Neuronal stem cell (in vitro differentiated cells): ENCODE measurements at regions not wholly inside any gene's neighbourhood (a gene's known extent, or its start where the extent isn't known, plus 50 kb on each side); places are given as distances from the start of the nearest gene placed in this dataset.

Experiments
- DNase-seq: peaks from one replicate; pipeline ENCODE4 v3.0.0-alpha.2; 2013; ENCODE audit warnings: low spot score
- H2AFZ ChIP-seq: one replicate; pipeline ENCODE4 v1.6.1; 2013; ENCODE audit warnings: mild to moderate bottlenecking, low read length, inconsistent platforms
- H2AK5ac ChIP-seq: 2 replicates; pipeline ENCODE4 v1.6.1; 2013; ENCODE audit warnings: low read depth, mild to moderate bottlenecking, inconsistent platforms, low read length, moderate library complexity, mixed read lengths
- H2BK120ac ChIP-seq: 2 replicates; pipeline ENCODE4 v1.6.1; 2013; ENCODE audit warnings: low read depth, mild to moderate bottlenecking, inconsistent platforms, low read length, moderate library complexity, mixed read lengths
- H2BK12ac ChIP-seq: one replicate; pipeline ENCODE4 v1.6.1; 2013; ENCODE audit warnings: low read length, inconsistent platforms
- H2BK15ac ChIP-seq: 2 replicates; pipeline ENCODE4 v1.6.1; 2013; ENCODE audit warnings: mild to moderate bottlenecking, low read length, inconsistent platforms, mixed read lengths
- H2BK5ac ChIP-seq: one replicate; pipeline ENCODE4 v1.6.1; 2013; ENCODE audit warnings: inconsistent platforms, mild to moderate bottlenecking, low read length, moderate library complexity
- H3K14ac ChIP-seq: one replicate; pipeline ENCODE4 v1.6.1; 2013; ENCODE audit warnings: low read length, inconsistent platforms
- H3K18ac ChIP-seq: 2 replicates; pipeline ENCODE4 v1.6.1; 2013; ENCODE audit warnings: low read length, inconsistent platforms
- H3K23ac ChIP-seq: 2 replicates; pipeline ENCODE4 v1.6.1; 2013; ENCODE audit warnings: low read depth, mild to moderate bottlenecking, mixed read lengths, low read length, inconsistent platforms; ENCODE audit not compliant: poor library complexity
- H3K27ac ChIP-seq: replicated peaks from 3 replicates; pipeline ENCODE4 v1.5.1; 2013; ENCODE audit warnings: low read length, inconsistent platforms
- H3K27me3 ChIP-seq, 3 experiments: 2 replicates each; pipeline ENCODE4 v1.6.1; 2013; ENCODE audit warnings: low read length in 3 of 3, mild to moderate bottlenecking in 2 of 3, inconsistent platforms in 1 of 3, low read depth in 1 of 3, mixed read lengths in 1 of 3, moderate library complexity in 1 of 3; ENCODE audit not compliant: control insufficient read depth in 3 of 3, insufficient read depth in 3 of 3
- H3K36me3 ChIP-seq, 2 donors: replicated peaks in 1 of 2; 2 replicates each; pipeline ENCODE4 v1.6.1; 2013; ENCODE audit warnings: low read length in 2 of 2; ENCODE audit not compliant: control insufficient read depth in 2 of 2, insufficient read depth in 2 of 2
- H3K4ac ChIP-seq: 2 replicates; pipeline ENCODE4 v1.6.1; 2013; ENCODE audit warnings: inconsistent platforms, mild to moderate bottlenecking, low read length, moderate library complexity
- H3K4me1 ChIP-seq, 2 donors: 1 replicate in 1 of 2; 2 replicates in 1 of 2; pipeline ENCODE4 v1.6.1; 2013; ENCODE audit warnings: low read length in 2 of 2, low read depth in 1 of 2; ENCODE audit not compliant: control insufficient read depth in 2 of 2, insufficient read depth in 1 of 2
- H3K4me2 ChIP-seq: one replicate; pipeline ENCODE4 v1.6.1; 2013; ENCODE audit warnings: mild to moderate bottlenecking, low read length, inconsistent platforms; ENCODE audit not compliant: insufficient read depth, poor library complexity, severe bottlenecking
- H3K4me3 ChIP-seq, 2 donors: 2 replicates each; pipeline ENCODE4 v1.5.1; 2013; ENCODE audit warnings: low read length in 2 of 2, mild to moderate bottlenecking in 2 of 2, inconsistent platforms in 1 of 2, moderate library complexity in 1 of 2
- H3K79me1 ChIP-seq: one replicate; pipeline ENCODE4 v1.6.1; 2013; ENCODE audit warnings: low read depth, mild to moderate bottlenecking, inconsistent platforms, low read length, moderate library complexity
- H3K9ac ChIP-seq: one replicate; pipeline ENCODE4 v1.6.1; 2013; ENCODE audit warnings: mild to moderate bottlenecking, low read depth, low read length, inconsistent platforms; ENCODE audit not compliant: poor library complexity
- H3K9me3 ChIP-seq, 2 donors: replicated peaks in 1 of 2; 2 replicates each; pipeline versions ENCODE3 to v1.6.1; 2013; ENCODE audit warnings: low read length in 2 of 2, mild to moderate bottlenecking in 2 of 2, inconsistent platforms in 1 of 2, low read depth in 1 of 2, mixed read lengths in 1 of 2, moderate library complexity in 1 of 2; ENCODE audit not compliant: control insufficient read depth in 2 of 2, insufficient read depth in 1 of 2
- H4K8ac ChIP-seq: one replicate; pipeline ENCODE4 v1.6.1; 2013; ENCODE audit warnings: low read depth, mild to moderate bottlenecking, inconsistent platforms, low read length, moderate library complexity
- H4K91ac ChIP-seq: one replicate; pipeline ENCODE4 v1.6.1; 2013; ENCODE audit warnings: low read length, low read depth, mild to moderate bottlenecking, inconsistent platforms; ENCODE audit not compliant: poor library complexity
- WGBS, 2 donors: extraction: QIAGEN DNeasy Blood & Tissue Kit; methylation state at CpG; one replicate each; pipeline ENCODE4 v1.1.7; 2013; ENCODE audit warnings: missing lambda C conversion rate in 2 of 2, mixed read lengths in 1 of 2; ENCODE audit not compliant: insufficient read length in 2 of 2, insufficient replicate concordance in 1 of 2; ENCODE audit errors: extremely low coverage in 2 of 2; 5-methylcytosine and 5-hydroxymethylcytosine counted together

DNA sequence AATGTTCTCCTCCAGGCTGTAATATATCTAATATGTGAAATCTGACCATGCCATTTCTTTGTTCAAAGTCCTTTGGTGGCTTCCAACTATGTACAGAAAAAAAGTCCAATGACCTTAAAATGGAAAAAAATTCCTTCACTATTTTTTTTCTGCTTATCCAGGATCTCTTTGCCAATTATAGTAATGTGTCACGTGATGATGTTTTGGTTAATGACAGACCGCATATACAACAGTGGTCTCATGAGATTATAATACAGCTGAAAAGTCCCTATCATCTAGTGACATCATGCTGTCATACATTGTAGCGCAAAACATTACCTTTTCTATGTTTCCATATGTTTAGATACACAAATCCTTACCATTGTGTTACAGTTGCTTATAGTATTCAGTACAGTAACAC, 477.6 kb downstream of the TMEM232 start:
- H2BK15ac ChIP-seq, result no peak overlapping the region
- H3K9ac ChIP-seq, result no peak overlapping the region
- H2BK12ac ChIP-seq, result no peak overlapping the region
- peaks cover 0 to 2% of the 10 kb centered on the region in 2 donors for H3K36me3 ChIP-seq
- H3K79me1 ChIP-seq, result no peaks in the 10 kb centered on the region
- H4K91ac ChIP-seq, result no peak overlapping the region
- H3K18ac ChIP-seq, result no peak overlapping the region
- no peak overlapping the region for H3K23ac ChIP-seq
- H3K27ac ChIP-seq, result no peak overlapping the region
- no peak overlapping the region for H2BK5ac ChIP-seq
- no peak for DNase-seq
- no peak overlapping the region for H3K4me3 ChIP-seq
- H2AK5ac ChIP-seq, result no peak overlapping the region
- H3K4ac ChIP-seq, result no peak overlapping the region
- no peak overlapping the region for H2AFZ ChIP-seq
- H3K27me3 ChIP-seq, result no peaks in the 10 kb centered on the region
- H4K8ac ChIP-seq, result no peak overlapping the region
- WGBS, 2 donors, result no CpG with 5 or more reads among the region's 3 CpGs
- peaks cover 12 to 14% of the 10 kb centered on the region in 2 donors for H3K4me1 ChIP-seq
- H3K9me3 ChIP-seq, result no peaks in the 10 kb centered on the region
- no peak overlapping the region for H2BK120ac ChIP-seq
- H3K4me2 ChIP-seq, result no peak overlapping the region
- no peak overlapping the region for H3K14ac ChIP-seq

DNA sequence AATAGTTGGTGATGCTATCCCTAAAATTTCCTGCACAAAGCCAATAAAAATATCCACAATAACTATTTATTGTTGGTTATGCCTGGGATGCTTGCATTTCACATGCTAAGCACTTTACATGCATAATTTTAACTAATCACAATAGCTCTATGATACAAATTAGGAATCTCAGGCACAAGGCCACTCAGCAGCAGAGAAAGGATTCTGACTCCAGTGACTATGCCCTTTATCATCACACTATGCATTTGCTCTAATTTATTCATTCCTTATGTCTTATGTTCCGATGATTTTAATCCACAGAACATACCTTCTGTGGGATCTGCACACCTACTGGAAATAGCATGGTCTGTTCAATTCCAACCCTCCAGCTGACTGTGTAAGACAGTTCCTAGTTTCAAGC, 476.1 kb downstream of the TMEM232 start:
- H2BK15ac ChIP-seq, result no peak overlapping the region
- H2AK5ac ChIP-seq, result no peak overlapping the region
- no peak overlapping the region for H2BK5ac ChIP-seq
- no peak overlapping the region for H3K4me3 ChIP-seq
- no peak for DNase-seq
- no peak overlapping the region for H3K4ac ChIP-seq
- no peak overlapping the region for H4K91ac ChIP-seq
- WGBS, 2 donors, result no CpG with 5 or more reads among the region's 1 CpG
- H3K4me1 ChIP-seq, result peaks cover 12 to 14% of the 10 kb centered on the region in 2 donors
- no peaks in the 10 kb centered on the region for H3K36me3 ChIP-seq
- peak overlapping the region; percentile 7 for H3K27ac ChIP-seq
- no peaks in the 10 kb centered on the region for H3K9me3 ChIP-seq
- no peak overlapping the region for H3K23ac ChIP-seq
- no peak overlapping the region for H2BK120ac ChIP-seq
- H3K27me3 ChIP-seq, result no peaks in the 10 kb centered on the region
- H3K18ac ChIP-seq, result no peak overlapping the region
- no peak overlapping the region for H4K8ac ChIP-seq
- no peak overlapping the region for H3K14ac ChIP-seq
- H2BK12ac ChIP-seq, result no peak overlapping the region
- no peak overlapping the region for H3K9ac ChIP-seq
- no peaks in the 10 kb centered on the region for H3K79me1 ChIP-seq
- H3K4me2 ChIP-seq, result no peak overlapping the region
- peak overlapping the region; percentile 15 for H2AFZ ChIP-seq

DNA sequence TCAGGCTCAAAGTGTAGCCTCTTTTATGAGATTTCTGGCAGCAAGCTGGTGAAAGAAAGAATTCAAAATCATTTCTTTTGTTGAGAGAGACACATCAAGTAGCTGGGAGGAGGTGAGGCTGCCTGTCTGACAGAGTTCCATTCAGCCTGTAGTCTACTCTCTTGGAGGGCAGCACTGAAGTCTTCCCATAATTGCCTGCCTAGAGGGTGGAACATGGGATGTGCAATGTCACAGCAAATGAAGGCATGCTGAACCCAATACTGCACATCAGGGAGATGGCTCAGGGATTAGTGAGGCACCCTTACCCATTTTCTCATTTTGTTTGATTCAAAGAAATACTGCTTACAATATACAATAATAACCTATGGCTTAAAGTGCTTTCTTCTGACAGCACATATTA, 475.7 kb downstream of the TMEM232 start:
- no peak for DNase-seq
- no peak overlapping the region for H3K14ac ChIP-seq
- no peaks in the 10 kb centered on the region for H3K36me3 ChIP-seq
- H3K27me3 ChIP-seq, result no peaks in the 10 kb centered on the region
- H3K4me2 ChIP-seq, result no peak overlapping the region
- H2BK5ac ChIP-seq, result no peak overlapping the region
- no peak overlapping the region for H3K18ac ChIP-seq
- no peak overlapping the region for H2AK5ac ChIP-seq
- H3K23ac ChIP-seq, result no peak overlapping the region
- no peak overlapping the region for H3K4me3 ChIP-seq
- H4K8ac ChIP-seq, result no peak overlapping the region
- H2BK120ac ChIP-seq, result no peak overlapping the region
- no peak overlapping the region for H3K4ac ChIP-seq
- H3K9ac ChIP-seq, result no peak overlapping the region
- H3K27ac ChIP-seq, result peak overlapping the region; percentile 7
- no peaks in the 10 kb centered on the region for H3K79me1 ChIP-seq
- no peak overlapping the region for H2BK15ac ChIP-seq
- no peak overlapping the region for H2BK12ac ChIP-seq
- no peaks in the 10 kb centered on the region for H3K9me3 ChIP-seq
- peaks cover 12 to 14% of the 10 kb centered on the region in 2 donors for H3K4me1 ChIP-seq
- no peak overlapping the region for H4K91ac ChIP-seq
- H2AFZ ChIP-seq, result peak overlapping the region; percentile 15

DNA sequence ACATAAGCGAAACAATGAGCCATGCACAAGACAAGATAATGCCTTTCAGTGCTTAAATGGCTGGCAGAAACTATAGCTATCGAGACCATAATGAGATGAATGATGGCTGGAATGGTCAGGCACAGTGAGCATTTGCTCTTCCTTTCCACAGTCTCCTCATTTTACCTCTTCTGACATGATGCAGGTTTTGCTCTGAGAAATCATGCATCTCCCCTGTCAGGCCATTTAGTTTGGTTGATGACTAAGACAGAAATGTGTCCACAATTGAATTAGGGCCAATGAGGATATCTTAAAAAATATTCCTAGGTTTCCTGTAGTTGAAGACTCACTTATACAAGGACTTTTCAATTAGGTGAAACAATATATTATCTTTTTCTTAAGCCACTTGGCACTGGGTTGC, 475.1 kb downstream of the TMEM232 start:
- H2AK5ac ChIP-seq, result no peak overlapping the region
- DNase-seq, result no peak
- no peak overlapping the region for H3K23ac ChIP-seq
- H3K9ac ChIP-seq, result no peak overlapping the region
- no peak overlapping the region for H4K8ac ChIP-seq
- peak overlapping the region; percentile 21 for H3K27ac ChIP-seq
- no CpG with 5 or more reads among the region's 2 CpGs for WGBS, 2 donors
- no peaks in the 10 kb centered on the region for H3K36me3 ChIP-seq
- peaks cover 12 to 14% of the 10 kb centered on the region in 2 donors for H3K4me1 ChIP-seq
- no peaks in the 10 kb centered on the region for H3K27me3 ChIP-seq
- H3K79me1 ChIP-seq, result no peaks in the 10 kb centered on the region
- no peak overlapping the region for H4K91ac ChIP-seq
- no peak overlapping the region for H3K14ac ChIP-seq
- H3K4ac ChIP-seq, result no peak overlapping the region
- no peak overlapping the region for H2AFZ ChIP-seq
- no peak overlapping the region for H2BK15ac ChIP-seq
- H3K4me2 ChIP-seq, result no peak overlapping the region
- H2BK120ac ChIP-seq, result no peak overlapping the region
- no peak overlapping the region for H2BK5ac ChIP-seq
- H3K4me3 ChIP-seq, result no peak overlapping the region
- H3K9me3 ChIP-seq, result no peaks in the 10 kb centered on the region
- no peak overlapping the region for H3K18ac ChIP-seq
- H2BK12ac ChIP-seq, result no peak overlapping the region
